Caki2 (cell line): ENCODE measurements at regions not wholly inside any gene's neighbourhood (a gene's known extent, or its start where the extent isn't known, plus 50 kb on each side); places are given as distances from the start of the nearest gene placed in this dataset.

ENCODE experiments used
- DNase-seq: peaks from one replicate; pipeline ENCODE4 v3.0.0-alpha.2; 2015; ENCODE audit warnings: low read depth
- in situ Hi-C: cut with HindIII; loops from 2 replicates; pipeline ENCODE4 v1.10.0; 2016; ENCODE audit warnings: low sequenced_read_pairs, low pct_unique_long_range_greater_than_20kb, mixed read lengths

DNA sequence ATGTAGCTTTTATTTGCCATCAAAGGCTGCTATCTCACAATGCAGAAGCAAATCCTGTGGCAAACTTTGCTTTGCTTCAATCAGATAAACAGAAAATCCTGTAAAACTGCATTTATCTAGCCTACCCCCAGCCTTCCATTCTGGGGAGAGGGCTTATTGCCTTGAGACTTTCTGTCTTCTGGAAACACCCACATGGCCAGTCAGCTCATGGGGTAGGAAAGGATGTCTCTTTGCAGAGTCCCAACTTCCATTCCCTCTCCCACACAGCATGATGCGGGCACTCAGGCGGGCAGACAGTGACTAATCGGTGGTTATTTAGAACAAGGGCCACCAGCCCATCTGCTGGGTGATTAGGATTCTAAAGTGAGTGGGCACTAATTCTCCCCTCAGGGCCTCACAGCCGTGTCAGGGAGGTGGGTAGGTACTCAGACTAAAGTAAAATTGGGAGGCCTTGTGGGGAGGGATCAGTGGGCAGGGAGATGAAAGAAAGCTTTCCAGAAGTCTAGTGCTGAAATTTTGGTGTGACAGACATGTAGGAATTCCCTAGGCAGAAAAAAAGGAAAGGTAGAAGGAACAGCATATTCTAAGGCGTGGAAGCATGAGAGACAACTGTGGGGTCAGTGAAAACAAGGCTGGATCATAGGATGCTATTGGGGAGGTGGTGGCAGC is 720.5 kb downstream of the VRK1 start:
- in situ Hi-C loops: no loop called here
- no peak for DNase-seq

DNA sequence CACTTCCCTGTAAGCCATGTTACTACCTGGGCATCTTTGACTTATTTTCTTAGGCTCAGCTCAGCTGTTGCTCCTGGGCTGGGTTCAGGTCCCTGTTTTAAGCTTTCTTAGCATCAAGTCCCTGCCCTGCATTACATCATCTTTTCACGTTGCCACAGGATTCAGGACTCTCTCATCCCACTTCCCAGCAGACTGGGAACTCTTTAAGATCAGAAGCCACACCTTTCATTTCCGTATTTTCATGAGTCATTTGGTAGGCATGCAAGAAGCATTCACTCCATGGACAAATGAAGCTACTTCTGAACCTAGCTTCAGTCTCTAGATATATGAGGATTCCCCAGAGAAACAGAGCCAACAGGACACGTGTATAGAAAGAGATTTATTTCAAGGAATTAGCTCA is 726.8 kb downstream of the VRK1 start:
- DNase-seq: peak; percentile 61

DNA sequence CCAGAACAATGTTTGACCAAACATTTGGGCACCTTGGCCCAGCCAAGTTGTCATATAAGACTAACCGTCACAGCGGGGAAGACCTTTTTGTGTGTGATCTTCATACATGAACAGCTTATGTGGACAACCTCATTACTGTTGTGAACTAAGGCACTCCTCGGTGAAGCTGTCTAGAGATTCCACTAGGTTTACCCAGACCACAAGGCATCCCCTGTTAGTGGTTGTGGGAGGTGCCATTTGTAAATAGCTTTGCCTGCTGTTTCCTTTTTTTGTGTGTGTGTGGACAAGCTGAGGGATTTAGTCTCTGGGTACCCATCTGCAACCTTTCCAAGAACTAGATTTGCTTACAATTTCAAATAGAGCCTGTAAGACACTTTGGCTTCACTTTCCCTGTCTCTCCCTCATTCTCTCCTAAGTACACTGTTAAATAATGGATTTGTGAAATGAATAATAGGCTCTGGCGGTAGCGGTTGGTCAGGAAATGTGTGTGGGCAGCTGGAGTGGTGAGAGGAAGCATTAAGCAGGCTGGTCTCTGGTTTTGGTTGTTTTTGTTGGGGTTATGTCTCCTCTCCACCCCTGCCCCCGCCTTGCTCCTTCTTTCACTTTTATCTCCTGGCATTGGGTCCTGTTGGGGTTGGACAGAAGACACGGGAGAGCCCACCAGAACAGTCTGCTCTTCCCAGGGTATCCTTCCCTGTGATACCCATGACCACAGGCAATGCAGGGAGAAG is 727.6 kb downstream of the VRK1 start:
- no peak for DNase-seq
- in situ Hi-C loops: no loop called here

More for the DNA sequence above, 726.8 kb downstream of the VRK1 start:
- in situ Hi-C loops: no loop called here

DNA sequence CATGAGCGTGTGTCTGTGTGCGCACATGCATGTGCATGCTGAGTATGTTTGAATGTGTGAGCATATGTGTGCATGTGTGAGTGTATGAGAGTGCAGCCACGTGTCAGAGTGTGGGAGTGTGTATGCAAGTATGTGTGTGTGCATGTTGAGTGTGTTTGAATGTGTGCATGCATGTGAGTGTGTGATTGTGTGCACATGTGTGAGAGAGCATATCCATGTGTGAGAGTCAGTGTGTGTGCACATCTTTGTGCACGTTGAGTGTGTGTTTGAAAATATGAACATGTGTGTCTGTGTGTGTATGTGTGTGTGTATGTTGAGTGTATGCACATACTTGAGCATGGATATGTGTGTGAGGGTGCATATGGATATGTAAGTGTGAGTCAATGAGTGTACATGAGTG is 730.8 kb downstream of the VRK1 start:
- in situ Hi-C loops: no loop called here
- DNase-seq: no peak

GRCh38 chr14:97532052-97532451 is 734.9 kb downstream of the VRK1 start:
- in situ Hi-C loops: no loop called here
- DNase-seq: no peak

DNA sequence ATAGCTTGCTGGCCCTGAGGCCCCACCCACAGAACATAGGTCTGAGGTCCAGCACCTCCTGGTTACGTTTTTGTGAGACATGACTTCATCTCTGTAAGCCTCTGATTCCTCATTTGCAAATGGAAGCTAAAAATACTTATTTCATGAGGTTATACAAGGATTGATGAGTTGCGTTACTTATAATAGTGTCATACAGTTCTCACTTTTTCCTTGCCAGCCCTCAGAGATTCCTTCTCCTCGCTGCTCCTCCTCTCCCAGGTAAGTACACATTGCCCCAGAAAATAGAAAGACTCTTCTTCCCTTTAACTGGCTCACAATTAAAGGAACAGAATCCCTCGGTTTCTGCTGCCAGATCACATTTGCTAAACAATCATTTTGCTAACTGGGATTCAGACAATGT is 739.2 kb downstream of the VRK1 start:
- no peak for DNase-seq
- in situ Hi-C loops: no loop called here

DNA sequence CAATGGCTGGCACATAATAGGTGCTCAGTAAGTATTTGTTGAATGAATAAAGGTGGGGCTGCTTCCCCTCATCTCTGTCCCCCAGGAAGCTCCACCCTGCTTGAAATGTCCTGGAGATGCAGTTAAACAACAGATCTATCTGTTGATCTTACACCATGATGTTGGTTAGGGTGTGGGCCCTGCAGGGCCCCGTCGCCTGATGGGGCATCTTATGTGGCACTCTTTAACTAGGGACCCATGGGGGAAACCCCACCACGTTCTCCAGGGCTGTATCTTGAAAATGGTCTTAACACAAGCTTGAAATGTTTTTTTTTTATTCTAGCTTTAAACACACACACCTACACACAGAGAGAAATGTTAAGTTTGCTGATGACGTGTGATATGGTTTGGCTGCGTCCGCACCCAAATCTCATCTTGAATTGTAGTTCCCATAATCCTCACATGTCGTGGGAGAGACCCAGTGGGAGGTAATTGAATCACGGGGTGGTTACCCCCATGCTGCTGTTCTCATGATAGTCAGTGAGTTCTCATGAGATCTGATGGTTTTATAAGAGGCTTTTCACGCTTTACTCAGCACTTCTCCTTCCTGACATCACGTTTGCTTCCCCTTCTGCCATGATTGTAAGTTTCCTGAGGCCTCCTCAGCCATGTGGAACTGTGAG is 741.7 kb downstream of the VRK1 start:
- in situ Hi-C loops: no loop called here
- no peak for DNase-seq

GRCh38 chr14:97539411-97539795 is 742.2 kb downstream of the VRK1 start:
- in situ Hi-C loops: no loop called here
- no peak for DNase-seq

GRCh38 chr14:97539884-97540283 is 742.7 kb downstream of the VRK1 start:
- in situ Hi-C loops: no loop called here
- no peak for DNase-seq

DNA sequence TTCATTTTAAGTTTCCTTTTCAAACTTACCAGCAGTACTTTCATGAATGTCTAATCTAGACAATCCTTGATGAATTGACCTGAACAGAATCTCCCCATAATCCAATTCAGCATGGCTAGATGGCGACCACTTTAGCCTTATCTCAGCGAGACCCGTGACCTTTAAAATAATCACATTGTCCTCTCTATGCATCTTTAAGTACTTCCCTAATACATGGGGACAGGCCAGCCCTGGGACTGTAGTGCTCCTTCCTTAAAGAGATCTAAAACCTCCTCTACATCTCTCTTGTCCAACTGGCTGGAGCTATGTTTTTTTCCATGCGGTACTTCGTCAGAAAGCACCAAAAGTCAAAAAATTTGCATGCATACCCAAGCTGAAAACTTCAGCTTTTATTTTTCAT is 746.0 kb downstream of the VRK1 start:
- DNase-seq: no peak
- in situ Hi-C loops: no loop called here

- no peak for DNase-seq
- in situ Hi-C loops: no loop called here
Observed at GRCh38 chr14:97543816-97544215, 746.6 kb downstream of the VRK1 start.

DNA sequence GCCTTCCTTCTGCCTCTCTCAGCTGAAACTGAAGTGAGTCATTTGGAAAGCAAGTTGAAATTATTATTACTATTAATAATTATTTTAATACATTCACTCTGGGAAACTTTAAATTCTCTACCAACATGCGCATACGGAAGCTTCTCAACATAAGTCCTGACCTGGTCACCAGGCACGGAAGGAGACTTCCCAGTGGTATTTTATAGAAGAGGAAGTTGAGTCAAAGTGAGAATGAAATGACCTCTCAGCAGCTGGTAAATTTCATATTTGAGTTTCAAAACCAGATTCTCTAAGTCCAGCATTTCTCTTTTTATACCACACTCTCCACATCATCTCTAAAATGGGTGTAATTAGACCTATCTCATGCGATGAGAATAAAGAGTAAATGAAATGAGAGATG is 747.4 kb downstream of the VRK1 start:
- no peak for DNase-seq
- in situ Hi-C loops: no loop called here

DNA sequence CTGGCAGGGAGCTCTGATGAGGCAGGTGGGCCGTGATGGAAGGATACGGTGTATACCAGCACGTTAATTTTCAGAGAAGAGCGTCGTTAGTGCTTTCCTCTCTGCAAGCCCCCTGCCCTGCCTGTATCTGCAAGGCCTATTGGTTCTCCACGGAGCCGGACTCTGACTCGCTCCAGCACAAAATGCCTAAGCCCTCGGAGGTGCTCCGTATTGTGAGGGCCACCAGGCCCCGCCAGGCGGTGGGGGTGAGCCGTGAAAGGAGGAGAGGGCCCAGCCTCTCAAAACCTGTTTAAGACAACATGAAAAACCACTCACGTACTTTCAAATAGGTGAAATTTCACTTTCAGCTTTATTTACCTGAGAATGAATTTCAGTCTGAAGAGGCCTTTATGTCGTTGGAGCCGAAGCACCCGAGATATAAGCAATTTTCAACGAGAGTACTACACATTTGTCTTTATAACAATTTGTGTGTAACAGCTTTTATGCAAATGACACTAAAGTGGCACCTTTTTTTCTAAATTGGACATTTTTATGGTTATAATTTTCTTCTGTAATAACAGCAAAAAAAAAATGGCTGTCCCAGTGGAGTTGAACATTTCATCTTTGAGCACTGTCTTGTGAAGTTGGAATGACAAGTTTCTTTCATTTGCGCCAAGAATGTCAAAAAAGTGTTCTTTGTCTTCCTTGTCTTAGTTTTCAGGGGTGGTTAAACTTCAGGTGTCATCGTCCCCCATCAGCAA is 749.5 kb downstream of the VRK1 start:
- in situ Hi-C loops: no loop called here
- DNase-seq: no peak

GRCh38 chr14:97550463-97550862 is 753.3 kb downstream of the VRK1 start:
- no peak for DNase-seq
- in situ Hi-C loops: no loop called here

- no peak for DNase-seq
- in situ Hi-C loops: no loop called here
Observed at GRCh38 chr14:97554597-97554996, 757.4 kb downstream of the VRK1 start.

- no peak for DNase-seq
- in situ Hi-C loops: no loop called here
Observed at GRCh38 chr14:97564334-97564733, 767.2 kb downstream of the VRK1 start.

DNA sequence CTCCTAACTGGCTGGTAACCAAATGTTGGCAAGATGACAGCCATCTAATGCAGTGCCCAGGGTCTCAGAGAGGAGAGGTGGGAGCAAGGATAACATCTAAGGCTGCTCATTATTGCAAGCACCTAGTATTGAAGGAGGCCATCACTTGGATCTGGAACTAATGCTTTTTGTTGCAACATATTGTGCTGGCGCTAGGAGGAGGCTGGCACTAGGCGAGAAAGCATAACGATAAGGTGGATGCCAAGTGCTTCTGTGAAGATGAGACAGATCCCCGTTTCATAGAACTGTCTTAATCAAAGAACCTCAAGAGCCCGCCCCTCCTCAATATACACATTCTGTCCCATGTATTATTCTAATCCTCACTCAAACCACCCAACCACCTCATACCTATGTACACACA is 774.0 kb downstream of the VRK1 start:
- no peak for DNase-seq
- in situ Hi-C loops: no loop called here

DNA sequence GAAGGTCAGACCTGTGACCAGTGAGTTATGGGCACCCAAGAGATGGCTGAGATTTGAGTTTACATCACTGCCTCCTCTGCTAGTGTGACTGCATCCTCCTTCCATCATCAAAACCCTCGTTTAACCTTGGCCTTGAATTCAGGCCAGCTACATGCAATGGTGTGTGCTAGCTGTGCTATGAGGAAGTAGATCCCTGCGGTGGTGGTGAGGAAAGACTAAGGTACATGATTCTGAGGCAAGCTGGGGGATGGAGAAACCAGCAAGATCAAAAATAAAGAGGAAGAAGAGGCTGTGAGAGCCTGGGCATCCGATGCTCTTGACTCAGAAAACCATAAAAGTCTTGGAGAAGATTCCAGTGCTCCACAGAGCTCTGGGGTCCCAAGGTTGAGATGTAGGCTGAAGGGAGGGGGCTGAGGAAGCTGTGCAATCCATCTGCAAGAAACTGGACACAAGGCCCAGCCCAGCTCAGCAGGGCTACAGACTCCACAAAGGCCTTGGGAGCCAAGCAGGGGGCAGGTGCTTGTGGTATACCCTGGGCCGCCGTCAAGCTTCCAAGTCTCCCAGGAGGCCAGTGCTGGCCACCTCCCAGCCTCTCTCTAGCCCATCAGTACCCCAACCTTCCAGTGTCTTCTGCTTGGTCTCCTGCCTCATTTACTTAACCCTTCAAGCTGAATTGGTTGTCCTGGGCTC is 774.8 kb downstream of the VRK1 start:
- no peak for DNase-seq
- in situ Hi-C loops: no loop called here
